Activated CD8-positive, alpha-beta memory T cell treated with anti-CD3 and anti-CD28 coated beads, Interleukin-2, amount 10 ng/mL, durations not matched to agents 7 days and 5 days (primary cell): ENCODE measurements at regions not wholly inside any gene's neighbourhood (a gene's known extent, or its start where the extent isn't known, plus 50 kb on each side); places are given as distances from the start of the nearest gene placed in this dataset.

ENCODE experiments used
- ATAC-seq: fragments of 150-1000 bp; cut with Tn5 transposase; one replicate; pipeline ENCODE4 v1.10.0; 2021; ENCODE audit warnings: moderate library complexity
- CTCF ChIA-PET: fragments of 350-600 bp; sonication (Branson Sonifier 250); formaldehyde crosslinking; loops from one replicate; lab custom pipeline; 2021; ENCODE audit warnings: antibody characterized with exemption; lab: Charles Lee
- DNase-seq: peaks from one replicate; pipeline ENCODE4 v3.0.0-alpha.2; 2020
- H3K27ac Mint-ChIP-seq: one replicate; pipeline ENCODE4 v1.8.0; 2021; ENCODE audit warnings: mild to moderate bottlenecking, mixed read lengths
- H3K27me3 Mint-ChIP-seq: one replicate; pipeline ENCODE4 v1.8.0; 2021; ENCODE audit warnings: mixed read lengths
- H3K36me3 Mint-ChIP-seq: one replicate; pipeline ENCODE4 v1.8.0; 2021; ENCODE audit warnings: mild to moderate bottlenecking, mixed read lengths
- H3K4me1 Mint-ChIP-seq: one replicate; pipeline ENCODE4 v1.8.0; 2021; ENCODE audit warnings: mixed read lengths
- H3K4me3 Mint-ChIP-seq: one replicate; pipeline ENCODE4 v1.8.0; 2021; ENCODE audit warnings: mild to moderate bottlenecking, moderate library complexity, mixed read lengths
- H3K9me3 Mint-ChIP-seq: one replicate; pipeline ENCODE4 v1.8.0; 2022; ENCODE audit warnings: low read depth, mixed read lengths

DNA sequence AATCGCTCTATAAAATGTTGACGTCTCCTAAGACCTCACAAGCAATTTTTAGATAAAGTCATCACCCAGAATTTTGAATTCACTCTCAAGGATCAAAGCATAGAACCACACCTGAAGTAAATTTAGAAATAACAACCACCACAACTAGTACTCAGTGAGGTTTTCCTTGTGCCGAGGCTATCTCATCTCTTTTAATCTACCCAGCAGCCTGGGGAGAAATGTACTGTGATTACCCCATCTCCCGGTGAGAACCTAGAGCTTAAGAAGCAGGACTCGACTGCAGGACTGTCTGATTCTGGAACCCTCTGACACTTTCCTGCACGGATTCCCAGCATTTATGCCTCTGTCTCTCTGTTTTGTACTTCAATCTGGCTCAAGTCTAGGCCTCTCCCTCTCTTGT, 180.9 kb upstream of the PLXNC1 start:
- no peak for ATAC-seq
- no peak overlapping the region for H3K27ac Mint-ChIP-seq
- no peak overlapping the region for H3K4me3 Mint-ChIP-seq
- peaks cover 47% of the 10 kb centered on the region for H3K27me3 Mint-ChIP-seq
- peaks cover 3% of the 10 kb centered on the region for H3K4me1 Mint-ChIP-seq
- peaks cover 4% of the 10 kb centered on the region for H3K9me3 Mint-ChIP-seq
- no peaks in the 10 kb centered on the region for H3K36me3 Mint-ChIP-seq
- no peak for DNase-seq
- CTCF ChIA-PET, result no interaction called here

DNA sequence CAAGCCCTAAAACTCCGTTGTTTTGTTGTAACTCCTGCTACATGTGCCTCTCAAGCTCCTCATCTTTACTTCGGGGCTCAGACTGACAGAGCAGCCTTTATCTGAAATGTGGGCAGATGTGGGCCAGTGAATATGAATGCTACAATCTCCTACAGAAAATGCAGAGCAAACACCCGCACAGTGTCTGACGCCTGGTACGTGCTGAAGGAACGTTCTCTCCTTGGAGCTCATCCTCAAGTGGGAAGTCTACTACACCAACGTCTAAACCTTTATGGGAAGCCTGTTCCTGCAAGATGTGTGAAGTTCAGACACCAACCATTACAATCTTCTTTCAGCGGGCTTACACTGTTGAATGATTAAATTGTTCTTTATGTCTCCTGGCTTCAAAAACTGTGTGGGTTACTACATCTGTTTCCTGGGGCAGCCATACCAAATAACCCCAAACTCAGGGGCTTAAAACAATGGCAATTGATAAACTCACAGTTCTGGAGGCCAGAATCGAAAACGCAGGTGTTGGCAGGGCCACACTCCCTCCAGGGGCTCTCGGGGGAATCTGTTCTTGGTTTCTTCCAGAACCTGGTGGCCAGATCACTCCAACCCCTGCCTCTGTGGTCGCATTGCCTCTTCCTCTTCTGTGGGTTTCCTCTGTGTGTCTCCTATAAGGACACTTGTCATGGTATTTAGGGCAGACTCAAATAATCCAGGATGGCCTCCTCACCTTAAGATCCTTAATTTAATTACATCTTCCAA, 179.7 kb upstream of the PLXNC1 start:
- ATAC-seq, result no peak
- H3K9me3 Mint-ChIP-seq, result no peaks in the 10 kb centered on the region
- no peak overlapping the region for H3K27ac Mint-ChIP-seq
- no peak for DNase-seq
- CTCF ChIA-PET, result interaction anchor here (1.3 kb wide), 1 partner anchor 22 kb away, joined by 4 read pairs; no protein-coding TSS in a partner anchor
- H3K27me3 Mint-ChIP-seq, result peaks cover 44% of the 10 kb centered on the region
- H3K36me3 Mint-ChIP-seq, result no peaks in the 10 kb centered on the region
- no peak overlapping the region for H3K4me3 Mint-ChIP-seq
- peaks cover 3% of the 10 kb centered on the region for H3K4me1 Mint-ChIP-seq

DNA sequence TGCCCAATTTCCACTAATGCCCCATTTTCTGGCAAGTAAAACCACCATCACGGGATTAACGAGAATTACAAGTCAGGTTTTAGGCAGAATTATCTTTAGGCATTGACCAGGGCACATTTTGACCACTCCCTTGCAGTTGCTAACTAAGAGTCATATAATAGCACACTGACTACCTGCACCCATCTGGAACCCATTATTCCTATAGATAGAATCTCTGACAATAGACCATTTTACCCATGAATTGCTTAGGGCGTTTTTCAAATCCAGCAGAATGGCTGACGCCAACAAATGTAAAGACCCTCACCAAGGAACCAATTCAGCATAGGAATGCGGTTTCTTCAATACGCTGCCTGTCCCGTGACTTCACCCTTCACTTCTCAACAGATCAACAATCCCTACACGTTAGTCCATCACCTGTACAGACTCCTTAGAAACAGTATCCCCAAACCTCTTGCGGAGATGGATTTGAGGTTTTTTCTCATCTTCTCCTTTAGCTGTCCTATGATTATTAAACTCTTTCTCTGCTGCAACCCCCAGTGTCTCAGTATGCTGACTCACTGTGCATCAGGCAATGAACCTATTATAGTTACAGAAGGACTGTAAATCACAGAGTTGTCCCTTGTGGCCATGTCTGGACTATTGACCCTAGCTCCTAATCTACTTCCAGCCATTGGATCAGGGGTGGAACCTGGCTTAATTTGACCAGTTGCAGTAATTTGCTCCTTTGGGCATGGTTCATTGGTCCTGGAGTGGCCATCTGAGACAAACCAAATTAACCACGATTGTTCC, 177.3 kb upstream of the PLXNC1 start:
- Mint-ChIP-seq H3K9me3 (no peaks in the 10 kb centered on the region), H3K4me3 (no peak overlapping the region), H3K27me3 (peaks cover 36% of the 10 kb centered on the region), H3K27ac (no peak overlapping the region), H3K36me3 (no peaks in the 10 kb centered on the region), H3K4me1 (peaks cover 6% of the 10 kb centered on the region)
- DNase-seq (no peak), ATAC-seq (no peak)
- CTCF ChIA-PET, result no interaction called here

DNA sequence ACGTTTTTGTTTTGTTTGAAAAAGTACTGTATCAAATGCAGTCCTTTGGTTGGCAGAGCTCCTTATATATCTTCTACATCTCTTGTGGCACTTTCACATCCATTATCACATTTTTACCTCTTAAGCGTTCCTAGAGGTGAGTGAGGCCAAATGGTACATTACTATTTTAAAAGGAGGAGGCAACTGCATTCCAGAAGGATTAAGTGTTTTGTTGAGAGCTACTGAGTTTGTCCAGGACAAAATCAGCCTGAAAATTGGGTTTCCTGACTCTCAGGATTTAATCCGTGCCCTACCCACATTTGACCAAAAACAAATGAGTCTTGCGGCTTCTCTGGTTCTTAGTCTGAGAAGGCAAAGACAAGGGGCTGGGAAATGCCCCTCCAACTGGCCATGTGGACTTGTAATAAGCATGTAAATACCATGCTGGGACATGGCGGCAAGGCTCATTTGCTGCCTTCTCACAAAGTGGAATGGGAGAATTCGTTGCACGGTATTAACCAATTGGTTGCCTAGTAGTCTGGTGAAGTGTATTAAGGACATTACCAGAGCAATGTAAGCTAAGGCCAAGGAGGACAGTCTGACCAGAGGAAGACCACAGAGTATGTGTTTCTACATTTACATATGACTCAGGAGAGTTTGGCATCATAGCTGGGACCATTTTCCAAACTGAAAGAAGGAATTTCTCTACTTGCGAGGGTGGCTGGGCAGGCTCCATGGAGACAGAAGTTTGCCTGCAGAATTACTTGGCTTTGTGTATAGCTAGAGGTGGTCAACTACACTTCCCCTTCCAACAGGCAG, 175.8 kb upstream of the PLXNC1 start:
- no peaks in the 10 kb centered on the region for H3K9me3 Mint-ChIP-seq
- DNase-seq, result no peak
- no peak for ATAC-seq
- CTCF ChIA-PET, result no interaction called here
- peaks cover 31% of the 10 kb centered on the region for H3K27me3 Mint-ChIP-seq
- H3K4me1 Mint-ChIP-seq, result peaks cover 8% of the 10 kb centered on the region
- H3K27ac Mint-ChIP-seq, result no peak overlapping the region
- no peak overlapping the region for H3K4me3 Mint-ChIP-seq
- no peaks in the 10 kb centered on the region for H3K36me3 Mint-ChIP-seq

DNA sequence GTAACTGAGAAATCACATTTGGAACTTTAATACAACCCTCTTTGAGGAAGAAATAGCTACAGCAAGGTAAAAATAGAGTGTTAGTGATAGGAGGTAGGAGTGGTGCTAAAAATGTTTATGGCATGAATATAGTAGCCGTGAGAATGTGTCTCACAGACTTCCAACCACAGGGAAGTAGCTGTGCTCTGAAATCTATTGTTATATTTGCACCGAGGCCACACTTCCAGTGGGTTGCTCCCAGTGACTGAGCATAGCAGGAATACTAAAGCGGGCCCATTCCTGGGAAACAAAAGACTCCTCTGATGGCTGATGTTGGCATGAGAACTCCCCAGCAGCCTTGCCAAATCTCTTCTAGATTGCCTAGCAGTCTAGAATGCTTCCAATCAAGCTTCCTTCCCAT, 174.1 kb upstream of the PLXNC1 start:
- CTCF ChIA-PET, result interaction anchor here (1.3 to 1.7 kb wide), 3 partner anchors 11 to 405 kb away, joined by 3 to 8 read pairs (median 3); no protein-coding TSS in a partner anchor
- DNase-seq, result no peak
- Mint-ChIP-seq H3K4me1 (peaks cover 6% of the 10 kb centered on the region), H3K9me3 (no peaks in the 10 kb centered on the region), H3K4me3 (no peak overlapping the region), H3K27me3 (peaks cover 17% of the 10 kb centered on the region), H3K36me3 (no peaks in the 10 kb centered on the region), H3K27ac (no peak overlapping the region)
- no peak for ATAC-seq

DNA sequence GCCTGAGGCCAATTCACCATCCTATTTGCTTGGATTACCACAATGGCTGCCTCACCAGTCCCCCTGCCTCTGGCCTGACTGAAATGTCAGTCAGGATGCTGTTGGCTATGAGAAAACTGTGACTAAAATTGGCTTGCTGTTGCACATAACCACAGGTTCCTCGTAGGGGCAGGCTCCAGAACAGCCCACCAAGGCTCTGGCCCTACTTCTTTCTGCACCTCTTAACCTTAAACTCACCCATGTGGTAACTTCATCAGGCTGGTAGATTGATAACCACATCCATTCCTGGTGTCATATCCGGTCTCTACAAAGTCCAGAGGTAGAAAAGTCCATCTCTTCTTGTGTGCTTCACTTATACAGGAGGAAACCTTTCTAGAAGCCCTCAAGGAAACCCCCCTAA, 172.4 kb upstream of the PLXNC1 start:
- Mint-ChIP-seq H3K9me3 (no peaks in the 10 kb centered on the region), H3K36me3 (no peaks in the 10 kb centered on the region), H3K27ac (no peak overlapping the region), H3K4me1 (peaks cover 6% of the 10 kb centered on the region), H3K27me3 (peaks cover 10% of the 10 kb centered on the region), H3K4me3 (no peak overlapping the region)
- CTCF ChIA-PET, result interaction anchor here (1.4 kb wide), 1 partner anchor 473 kb away, joined by 4 read pairs; no protein-coding TSS in a partner anchor
- DNase-seq (no peak), ATAC-seq (no peak)

DNA sequence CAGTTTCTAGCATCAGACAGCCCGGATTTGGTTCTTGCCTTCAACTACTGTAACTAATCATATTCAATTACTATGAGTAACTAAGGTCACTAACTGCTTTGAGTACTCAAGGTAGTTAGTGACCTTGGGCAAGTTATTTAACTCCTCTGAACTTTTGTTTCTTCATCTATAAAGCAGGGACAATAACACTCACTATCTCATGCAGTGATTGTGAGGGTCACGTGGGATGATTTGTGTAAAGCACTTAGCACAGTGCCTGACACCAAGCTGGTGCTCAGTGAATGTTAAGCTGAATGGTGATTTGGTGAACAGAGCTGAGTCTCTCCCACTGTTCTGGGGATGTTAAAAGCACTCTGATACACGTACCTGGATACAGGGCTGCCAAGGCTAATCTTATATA, 171.3 kb upstream of the PLXNC1 start:
- Mint-ChIP-seq H3K27me3 (peaks cover 15% of the 10 kb centered on the region), H3K4me1 (peaks cover 6% of the 10 kb centered on the region), H3K9me3 (no peaks in the 10 kb centered on the region), H3K27ac (no peak overlapping the region), H3K36me3 (no peaks in the 10 kb centered on the region), H3K4me3 (no peak overlapping the region)
- ATAC-seq (no peak), DNase-seq (no peak)
- CTCF ChIA-PET, result interaction anchor here (1.4 to 3.6 kb wide), 2 partner anchors 124 to 210 kb away, joined by 8 to 36 read pairs; no protein-coding TSS in a partner anchor

DNA sequence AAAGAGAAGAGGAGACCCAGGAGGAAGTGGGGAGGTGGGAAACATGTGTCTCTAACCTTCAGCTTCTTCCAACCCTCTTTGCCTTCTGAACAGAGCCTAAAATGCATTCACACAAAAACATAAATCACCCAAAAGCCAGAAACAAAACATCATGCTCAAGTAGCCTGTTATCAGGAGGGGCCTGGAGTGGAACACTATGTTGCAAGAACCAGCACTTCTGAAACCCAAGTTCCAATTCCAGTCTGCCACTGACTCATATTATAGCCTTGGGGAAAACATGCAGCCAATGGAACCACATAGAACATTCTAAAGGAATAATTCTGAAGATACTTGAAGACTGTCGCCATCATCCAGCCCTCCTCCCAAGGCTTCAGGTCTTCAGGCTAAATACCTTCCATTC, 169.8 kb upstream of the PLXNC1 start:
- CTCF ChIA-PET, result interaction anchor here (0.6 to 3.6 kb wide), 5 partner anchors 31 to 212 kb away, joined by 3 to 36 read pairs (median 3); no protein-coding TSS in a partner anchor
- ATAC-seq (no peak), DNase-seq (no peak)
- Mint-ChIP-seq H3K27me3 (peaks cover 19% of the 10 kb centered on the region), H3K27ac (no peak overlapping the region), H3K9me3 (no peaks in the 10 kb centered on the region), H3K4me3 (no peak overlapping the region), H3K36me3 (no peaks in the 10 kb centered on the region), H3K4me1 (peaks cover 20% of the 10 kb centered on the region)

DNA sequence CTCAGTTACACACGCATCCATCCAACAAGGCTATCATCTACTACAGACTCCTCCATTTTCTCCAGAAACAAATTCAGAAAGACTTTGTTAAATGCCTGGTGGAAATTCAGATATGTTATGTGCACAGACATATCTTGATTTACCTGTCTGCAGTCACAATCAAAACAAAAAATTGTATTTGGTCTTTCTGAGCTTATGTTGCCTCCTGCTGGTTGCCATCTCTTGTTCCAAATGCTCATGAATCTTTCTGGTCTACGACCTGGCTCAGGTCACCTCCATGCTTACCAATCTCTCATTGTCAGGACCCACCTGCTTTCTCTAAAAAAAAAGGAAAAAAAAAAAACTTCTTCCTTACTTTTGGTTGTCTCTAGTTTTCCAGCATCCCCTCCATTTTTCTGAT, 169.2 kb upstream of the PLXNC1 start:
- no peaks in the 10 kb centered on the region for H3K9me3 Mint-ChIP-seq
- H3K4me1 Mint-ChIP-seq, result peaks cover 22% of the 10 kb centered on the region
- CTCF ChIA-PET, result interaction anchor here (0.7 to 5.6 kb wide), 4 partner anchors 32 to 500 kb away, joined by 3 to 39 read pairs (median 20); no protein-coding TSS in a partner anchor
- DNase-seq (no peak), ATAC-seq (peak; percentile 36)
- no peak overlapping the region for H3K4me3 Mint-ChIP-seq
- H3K36me3 Mint-ChIP-seq, result no peaks in the 10 kb centered on the region
- no peak overlapping the region for H3K27ac Mint-ChIP-seq
- peaks cover 22% of the 10 kb centered on the region for H3K27me3 Mint-ChIP-seq

DNA sequence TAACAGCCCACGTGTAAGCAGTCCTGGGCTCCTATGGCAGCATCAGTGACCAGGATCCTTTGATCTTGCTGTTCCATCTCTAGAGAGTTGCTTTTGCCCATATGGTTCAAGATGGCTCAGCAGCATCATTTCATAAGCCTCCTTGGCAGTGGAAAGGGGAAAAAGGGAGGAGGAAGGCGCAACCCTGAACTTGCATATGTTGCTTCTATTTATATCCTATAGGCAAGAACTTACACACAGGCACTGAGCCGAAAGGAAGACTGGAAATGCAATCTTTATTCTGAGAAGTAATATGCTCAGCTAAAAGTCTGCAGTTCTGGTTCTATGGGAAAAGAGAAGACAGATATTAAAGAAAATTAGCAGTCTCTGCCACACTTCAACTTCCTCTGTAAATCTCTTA, 167.7 kb upstream of the PLXNC1 start:
- Mint-ChIP-seq H3K27me3 (peaks cover 22% of the 10 kb centered on the region), H3K27ac (no peak overlapping the region), H3K9me3 (no peaks in the 10 kb centered on the region), H3K36me3 (no peaks in the 10 kb centered on the region), H3K4me3 (no peak overlapping the region), H3K4me1 (peaks cover 22% of the 10 kb centered on the region)
- CTCF ChIA-PET, result interaction anchor here (1.5 to 5.6 kb wide), 2 partner anchors 121 to 213 kb away, joined by 6 to 39 read pairs; no protein-coding TSS in a partner anchor
- ATAC-seq, result no peak
- DNase-seq, result no peak

DNA sequence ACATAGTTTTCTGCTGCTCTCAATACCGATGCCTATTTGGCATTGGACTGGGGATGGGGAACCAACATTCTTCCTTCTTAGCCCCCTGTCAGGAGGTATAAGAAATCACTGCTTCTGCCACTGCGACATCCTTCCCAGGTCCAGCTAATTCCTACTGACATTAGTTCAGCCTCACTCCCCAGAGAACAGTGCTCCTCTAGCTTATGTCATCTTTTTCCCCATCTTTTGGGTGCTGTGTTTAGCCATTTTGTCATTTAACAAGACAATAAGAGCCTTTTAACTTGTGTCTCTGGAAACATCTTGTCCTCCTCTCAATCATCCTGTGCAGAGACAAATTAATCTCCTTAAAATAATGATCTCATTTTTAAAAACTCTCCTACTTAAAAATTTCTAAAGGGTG, 167.0 kb upstream of the PLXNC1 start:
- peaks cover 2% of the 10 kb centered on the region for H3K36me3 Mint-ChIP-seq

DNA sequence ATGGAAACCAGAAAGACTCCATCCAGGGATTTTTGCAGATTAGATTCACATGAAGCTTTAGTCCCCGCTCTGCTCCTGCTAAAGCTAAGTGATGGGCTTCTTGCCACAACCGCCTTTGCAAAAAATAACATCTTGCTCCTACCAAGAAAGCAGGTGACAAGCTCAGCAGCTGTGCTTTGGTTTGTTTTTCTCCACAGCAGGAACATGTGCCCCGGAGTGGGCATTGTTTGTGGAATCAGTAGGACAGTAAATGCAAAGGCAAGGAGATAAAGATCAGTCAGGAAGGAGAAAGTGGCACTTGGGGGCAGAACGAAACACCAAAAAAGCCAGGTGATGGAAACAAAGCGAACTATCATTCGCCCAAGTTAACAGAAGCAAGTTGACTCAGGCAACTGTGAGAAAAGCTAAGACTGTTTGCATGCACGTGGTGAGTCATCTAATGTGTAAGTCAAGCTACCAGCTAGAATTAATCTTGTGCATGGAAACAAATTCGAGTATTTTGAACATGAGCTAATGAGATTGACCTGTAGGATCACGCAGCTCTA, 165.5 kb upstream of the PLXNC1 start:
- Mint-ChIP-seq H3K4me1 (peaks cover 16% of the 10 kb centered on the region), H3K27me3 (peaks cover 26% of the 10 kb centered on the region), H3K4me3 (no peak overlapping the region), H3K9me3 (no peaks in the 10 kb centered on the region), H3K27ac (no peak overlapping the region), H3K36me3 (peaks cover 2% of the 10 kb centered on the region)
- DNase-seq (peak; percentile 43), ATAC-seq (peak; percentile 49)
- CTCF ChIA-PET, result interaction anchor here (1.2 to 5.6 kb wide), 2 partner anchors 119 to 216 kb away, joined by 6 to 39 read pairs; no protein-coding TSS in a partner anchor

More for the DNA sequence above, 167.0 kb upstream of the PLXNC1 start:
- no peaks in the 10 kb centered on the region for H3K9me3 Mint-ChIP-seq
- no peak overlapping the region for H3K27ac Mint-ChIP-seq
- CTCF ChIA-PET, result interaction anchor here (1.5 to 5.6 kb wide), 2 partner anchors 120 to 214 kb away, joined by 6 to 39 read pairs; no protein-coding TSS in a partner anchor
- H3K4me1 Mint-ChIP-seq, result peaks cover 18% of the 10 kb centered on the region
- no peak overlapping the region for H3K4me3 Mint-ChIP-seq
- ATAC-seq, result no peak
- peaks cover 26% of the 10 kb centered on the region for H3K27me3 Mint-ChIP-seq
- DNase-seq, result no peak
